ENCODE measurements at regions not wholly inside any gene's neighbourhood (a gene's known extent, or its start where the extent isn't known, plus 50 kb on each side); places are given as distances from the start of the nearest gene placed in this dataset.

DNA sequence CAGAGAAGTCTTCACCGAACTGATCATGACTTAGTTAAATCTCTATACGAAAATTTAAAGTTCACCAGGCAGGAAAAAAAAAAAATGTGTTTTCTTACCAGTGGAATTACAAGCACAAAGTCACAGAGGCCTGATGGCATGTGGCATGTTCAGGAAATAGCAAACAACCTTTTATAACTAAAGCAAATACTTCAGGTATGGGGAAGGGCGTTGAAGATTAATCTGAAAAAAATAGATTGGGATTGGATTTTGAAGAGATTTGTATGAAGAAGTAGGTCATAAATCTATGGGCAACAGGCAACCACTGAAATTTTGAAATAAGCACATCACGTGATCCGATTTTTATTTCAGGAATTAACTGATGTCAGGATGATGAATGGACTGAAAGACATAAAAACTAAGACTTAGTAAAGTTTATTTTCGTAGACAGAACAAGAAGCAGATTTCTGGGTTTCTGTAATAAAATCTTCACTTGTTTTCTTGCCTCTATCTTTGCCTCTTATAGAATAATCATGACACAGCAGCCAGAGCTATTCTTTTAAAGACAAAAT, 295.9 kb upstream of the ADGRL4 start:
- H3K27me3 Mint-ChIP-seq (ENCODE audit: low read depth in 3 of 3) = peaks cover 0 to 1% (median 1%) of the 10 kb centered on the region in 3 donors

GRCh38 chr1:79295967-79296366, 289.4 kb upstream of the ADGRL4 start:
- no peaks in the 10 kb centered on the region for H3K4me1 Mint-ChIP-seq

More for the DNA sequence above, 295.9 kb upstream of the ADGRL4 start:
- no peaks in the 10 kb centered on the region for H3K4me1 Mint-ChIP-seq
- no peak overlapping the region for H2AFZ ChIP-seq (ENCODE audit: insufficient read depth, low read depth, low read length, poor library complexity, severe bottlenecking)
- no peaks in the 10 kb centered on the region for H3K27me3 ChIP-seq (ENCODE audit: control insufficient read depth in 2 of 2, insufficient read depth in 2 of 2, low read length in 2 of 2)
- H3K36me3 ChIP-seq (replicated peaks in 1 of 2; ENCODE audit: control insufficient read depth in 1 of 2, insufficient read depth in 2 of 2, low read length in 2 of 2) = no peaks in the 10 kb centered on the region
- TF ChIP-seq CTCF (IDR thresholded peaks at IDR 0.05) = no peak
- WGBS (ENCODE audit: insufficient coverage) = no CpG with 5 or more reads among the region's 6 CpGs
- no peaks in the 10 kb centered on the region for H3K9me3 ChIP-seq (replicated peaks in 1 of 2; ENCODE audit: control insufficient read depth in 1 of 2, insufficient read depth in 1 of 2, low read length in 2 of 2)
- H3K4me3 Mint-ChIP-seq = no peak overlapping the region
- H3K9ac ChIP-seq (ENCODE audit: insufficient read depth, low read length, poor library complexity, severe bottlenecking) = no peak overlapping the region
- no peak for DNase-seq
- H3K4me3 ChIP-seq (replicated peaks in 1 of 3; ENCODE audit: low read depth in 2 of 3, low read length in 3 of 3) = no peak overlapping the region
- H3K4me1 ChIP-seq (ENCODE audit: control insufficient read depth in 1 of 2, insufficient read depth in 2 of 2, low read length in 2 of 2) = no peaks in the 10 kb centered on the region
- no peaks in the 10 kb centered on the region for H4K20me1 ChIP-seq (ENCODE audit: insufficient read depth, low read length)
- H3K27ac ChIP-seq (ENCODE audit: low read depth in 1 of 2, low read length in 2 of 2) = no peak overlapping the region
- peaks cover 0 to 8% (median 1%) of the 10 kb centered on the region in 7 donors for H3K9me3 Mint-ChIP-seq
- no peak overlapping the region for H3K27ac Mint-ChIP-seq
- intact Hi-C loops (cut with micrococcal nuclease) = no loop called here
- no peaks in the 10 kb centered on the region for H3K79me2 ChIP-seq (ENCODE audit: insufficient read depth, low read length)
- no peak overlapping the region for H3K4me2 ChIP-seq (replicated peaks; ENCODE audit: extremely low read depth, low read length, poor library complexity, severe bottlenecking)
- no peaks in the 10 kb centered on the region for H3K36me3 Mint-ChIP-seq

More at GRCh38 chr1:79295967-79296366, 289.4 kb upstream of the ADGRL4 start:
- Histone ChIP-seq H4K20me1 (ENCODE audit: insufficient read depth, low read length) (no peaks in the 10 kb centered on the region), H3K9me3 (replicated peaks in 1 of 2; ENCODE audit: control insufficient read depth in 1 of 2, insufficient read depth in 1 of 2, low read length in 2 of 2) (peaks cover 0 to 3% of the 10 kb centered on the region in 2 donors), H3K27ac (ENCODE audit: low read depth in 1 of 2, low read length in 2 of 2) (no peak overlapping the region), H3K4me1 (ENCODE audit: control insufficient read depth in 1 of 2, insufficient read depth in 2 of 2, low read length in 2 of 2) (no peaks in the 10 kb centered on the region), H2AFZ (ENCODE audit: insufficient read depth, low read depth, low read length, poor library complexity, severe bottlenecking) (no peak overlapping the region), H3K9ac (ENCODE audit: insufficient read depth, low read length, poor library complexity, severe bottlenecking) (no peak overlapping the region), H3K79me2 (ENCODE audit: insufficient read depth, low read length) (no peaks in the 10 kb centered on the region), H3K4me2 (replicated peaks; ENCODE audit: extremely low read depth, low read length, poor library complexity, severe bottlenecking) (no peak overlapping the region), H3K27me3 (ENCODE audit: control insufficient read depth in 2 of 2, insufficient read depth in 2 of 2, low read length in 2 of 2) (no peaks in the 10 kb centered on the region), H3K4me3 (replicated peaks in 1 of 3; ENCODE audit: low read depth in 2 of 3, low read length in 3 of 3) (no peak overlapping the region), H3K36me3 (replicated peaks in 1 of 2; ENCODE audit: control insufficient read depth in 1 of 2, insufficient read depth in 2 of 2, low read length in 2 of 2) (no peaks in the 10 kb centered on the region)
- intact Hi-C loops (cut with micrococcal nuclease) = no loop called here
- no peak for DNase-seq
- Mint-ChIP-seq H3K36me3 (no peaks in the 10 kb centered on the region), H3K27ac (no peak overlapping the region), H3K27me3 (ENCODE audit: low read depth in 3 of 3) (peaks cover 0 to 1% (median 1%) of the 10 kb centered on the region in 3 donors), H3K4me3 (no peak overlapping the region), H3K9me3 (peaks cover 0 to 5% (median 0%) of the 10 kb centered on the region in 7 donors)
- 100% methylated on average over 1 of the region's 3 CpGs for WGBS (ENCODE audit: insufficient coverage)
- TF ChIP-seq CTCF (IDR thresholded peaks at IDR 0.05) = no peak
